Islet of Langerhans (tissue), 1 donor: ENCODE measurements at regions not wholly inside any gene's neighbourhood (a gene's known extent, or its start where the extent isn't known, plus 50 kb on each side); places are given as distances from the start of the nearest gene placed in this dataset.
"Not testable (repeated sequence)": the region's sequence is repeated elsewhere in the genome, so short reads cannot be mapped to it uniquely, and the experiment has no call there.

ENCODE experiments used
- FAIRE-seq: peaks from one replicate; lab custom pipeline; 2011; peaks lifted over from hg19 to GRCh38; lab: Jason Lieb, UNC

- no peak for FAIRE-seq
Measured at GRCh38 chr15:79492065-79492464, 59.9 kb downstream of the MINAR1 start.

GRCh38 chr15:79494384-79494909 is 62.3 kb downstream of the MINAR1 start:
- FAIRE-seq = no peak

DNA sequence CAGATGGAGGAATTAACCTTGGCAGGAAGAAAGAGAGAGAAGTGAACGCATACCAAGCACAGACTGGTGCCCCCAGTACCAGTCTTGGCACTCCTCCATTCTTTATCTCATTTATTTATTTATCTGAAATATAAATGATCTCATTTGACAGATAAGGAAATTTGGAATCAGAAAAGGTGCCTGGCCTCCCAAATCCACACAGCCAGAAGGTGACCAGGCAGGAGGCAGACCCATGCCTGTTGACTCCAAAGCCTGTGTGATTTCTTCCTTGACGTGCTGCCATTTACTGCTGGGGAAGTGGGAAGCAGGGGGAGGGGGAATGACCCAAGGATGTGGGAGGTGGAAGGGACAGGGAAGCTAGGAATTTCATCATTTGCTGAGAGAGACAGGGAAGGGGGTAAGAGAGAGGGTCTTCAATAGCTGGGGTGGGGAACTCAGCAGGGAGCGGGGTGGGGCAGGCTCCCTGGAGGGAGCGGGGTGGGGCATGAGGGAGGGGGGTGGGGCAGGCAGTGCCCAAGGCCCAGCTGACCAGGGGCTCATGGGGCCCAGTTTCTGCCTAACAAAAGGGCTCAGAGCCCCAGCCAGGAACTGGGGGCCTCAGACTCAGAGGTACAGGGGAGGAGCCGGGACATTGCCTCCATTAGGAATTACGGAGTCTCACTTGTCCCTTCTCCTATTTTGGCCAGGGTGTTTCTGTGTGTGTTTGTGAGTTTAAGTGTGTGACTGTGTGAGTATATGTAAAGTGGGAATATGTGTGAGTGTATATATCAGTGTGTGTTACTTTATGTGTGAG is 63.0 kb downstream of the MINAR1 start:
- no peak for FAIRE-seq

- no peak for FAIRE-seq
Measured at GRCh38 chr15:79495775-79496174, 63.6 kb downstream of the MINAR1 start.

DNA sequence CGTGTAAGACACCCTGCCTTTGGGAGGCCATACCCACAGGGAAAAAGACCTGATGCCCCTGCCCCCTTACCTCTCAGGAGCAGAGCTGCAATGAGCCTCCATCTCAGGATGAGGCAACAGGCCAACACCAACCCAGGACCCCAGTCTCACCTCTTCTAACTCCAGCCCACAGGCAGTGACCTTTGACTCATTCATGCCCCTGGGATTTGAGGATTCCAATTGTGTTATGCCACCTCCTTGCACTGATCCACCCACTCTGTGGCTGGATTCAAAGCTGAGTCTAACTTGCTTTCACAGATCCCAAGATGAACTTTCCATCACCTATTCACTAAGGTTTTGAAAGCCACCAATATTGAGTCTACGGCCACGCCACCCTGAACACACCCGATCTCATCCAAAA is 64.7 kb downstream of the MINAR1 start:
- FAIRE-seq = no peak

GRCh38 chr15:79501086-79501485 is 69.0 kb downstream of the MINAR1 start:
- FAIRE-seq = no peak

DNA sequence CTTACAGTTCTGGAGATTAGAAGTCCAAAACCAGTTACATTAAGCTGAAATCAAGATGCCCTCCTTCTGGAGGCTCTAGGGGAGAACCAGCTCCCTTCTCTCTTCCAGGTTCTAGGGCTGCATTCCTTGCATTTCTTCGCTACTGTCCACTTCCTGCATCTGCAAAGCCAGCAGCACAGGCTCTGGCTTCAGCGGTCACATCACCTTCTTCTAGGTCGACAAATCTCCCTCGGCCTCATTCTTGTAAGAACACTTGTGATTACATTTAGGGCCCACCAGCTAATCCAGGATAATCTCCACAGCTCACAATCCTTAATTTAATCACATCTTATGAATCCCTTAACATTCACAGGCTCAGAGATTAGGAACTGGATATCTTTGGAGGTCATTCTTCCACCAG is 73.8 kb downstream of the MINAR1 start:
- no peak for FAIRE-seq

DNA sequence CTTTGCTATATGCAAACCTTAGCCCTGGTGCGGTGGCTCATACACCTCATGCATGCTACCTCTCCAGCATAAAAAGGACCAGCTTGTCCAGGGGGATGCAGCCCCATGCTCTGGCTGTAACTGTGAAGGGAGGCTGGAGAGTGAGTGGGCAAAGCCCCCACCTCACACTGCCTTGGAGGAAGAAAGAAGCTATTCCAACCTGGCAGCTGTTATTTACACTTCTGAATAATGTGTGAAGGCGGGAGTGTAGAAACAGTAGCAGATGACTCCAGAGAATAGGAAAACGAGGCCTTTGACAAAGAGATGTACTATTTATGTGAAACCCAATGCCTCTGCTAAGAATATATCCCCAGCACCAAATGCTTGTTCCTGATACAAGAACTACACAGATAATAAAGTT is 80.7 kb downstream of the MINAR1 start:
- not testable (repeated sequence) for FAIRE-seq

- no peak for FAIRE-seq
Measured at GRCh38 chr15:79513417-79513816, 81.3 kb downstream of the MINAR1 start.

- no peak for FAIRE-seq
Measured at GRCh38 chr15:79513940-79514339, 81.8 kb downstream of the MINAR1 start.

- FAIRE-seq = no peak
Measured at GRCh38 chr15:79515300-79516027, 83.3 kb downstream of the MINAR1 start.

DNA sequence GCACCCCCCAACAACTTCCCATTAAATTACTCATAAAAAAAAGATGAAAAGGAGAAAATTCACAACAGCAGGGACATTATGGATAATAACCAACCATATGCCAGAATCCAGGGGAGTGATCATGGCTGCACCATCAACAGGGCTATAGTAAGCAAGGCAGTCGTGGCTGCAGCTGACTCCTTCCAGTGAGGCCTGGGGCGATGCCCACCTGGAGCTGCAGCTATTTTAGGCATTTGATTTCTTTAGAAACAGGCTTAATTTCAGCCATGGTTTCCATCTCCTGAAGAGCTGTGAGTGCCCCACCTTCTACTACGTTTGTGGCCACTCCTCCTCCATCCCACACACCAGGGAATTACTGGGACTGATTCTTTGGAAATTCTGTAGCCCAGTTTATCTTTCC is 84.0 kb downstream of the MINAR1 start:
- no peak for FAIRE-seq

DNA sequence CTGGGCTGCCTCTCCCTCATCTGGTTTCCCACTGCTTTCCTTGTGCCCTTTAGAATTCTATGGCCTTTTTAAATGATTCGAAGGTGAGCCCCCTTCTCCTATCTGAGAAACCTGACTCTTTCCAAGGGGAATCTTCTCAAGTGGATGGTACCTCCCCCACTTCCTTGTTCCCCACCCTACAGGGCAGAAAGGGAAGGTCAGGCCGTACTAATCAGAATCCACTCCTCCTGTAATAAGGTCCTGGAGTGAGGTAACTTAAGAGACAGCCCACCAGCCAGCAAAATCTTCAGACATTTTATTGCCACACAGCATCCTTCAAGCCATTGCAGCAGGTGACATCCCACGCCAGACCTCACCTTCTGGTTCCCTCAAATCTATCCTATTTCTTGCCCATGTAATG is 84.5 kb downstream of the MINAR1 start:
- FAIRE-seq = no peak

GRCh38 chr15:79519628-79520027 is 87.5 kb downstream of the MINAR1 start:
- FAIRE-seq = no peak

DNA sequence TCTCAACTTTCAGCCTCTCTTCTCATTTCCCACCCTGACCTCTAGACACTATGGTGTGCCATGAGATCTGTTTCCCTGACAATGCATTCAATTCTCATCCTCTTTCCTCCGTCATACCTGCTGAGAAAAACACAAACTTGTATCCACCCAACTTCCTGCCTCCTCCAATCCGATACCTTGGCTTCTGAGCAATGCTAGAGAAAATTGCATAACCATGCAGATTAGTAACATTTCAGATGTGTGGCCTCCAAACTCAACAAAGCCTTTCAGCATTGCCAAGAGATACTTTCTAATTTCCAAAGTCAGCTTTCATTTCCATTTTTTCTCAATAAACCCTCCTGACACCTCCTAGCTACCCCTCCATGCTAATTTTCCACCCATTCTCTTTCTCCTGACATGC is 88.5 kb downstream of the MINAR1 start:
- FAIRE-seq = no peak

DNA sequence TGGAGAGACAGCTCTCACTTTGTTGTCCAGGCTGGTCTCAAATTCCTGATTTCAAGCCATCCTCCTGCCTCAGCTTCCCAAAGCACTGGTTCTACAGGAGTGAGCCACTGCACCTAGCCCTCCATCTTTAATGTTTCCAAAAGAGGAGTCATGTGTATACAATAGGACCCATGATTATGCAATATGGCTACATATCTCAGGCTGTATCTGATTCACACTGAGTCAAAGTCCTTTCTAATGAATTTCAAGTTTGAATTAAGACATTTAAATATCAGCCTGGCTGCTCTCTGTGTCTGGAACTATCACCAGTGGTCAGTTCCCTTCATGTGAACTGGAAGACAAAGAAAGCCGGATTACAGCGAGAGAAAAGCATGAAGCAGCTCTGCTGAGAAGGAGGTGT is 90.5 kb downstream of the MINAR1 start:
- no peak for FAIRE-seq

GRCh38 chr15:79523266-79523665 is 91.1 kb downstream of the MINAR1 start:
- no peak for FAIRE-seq

DNA sequence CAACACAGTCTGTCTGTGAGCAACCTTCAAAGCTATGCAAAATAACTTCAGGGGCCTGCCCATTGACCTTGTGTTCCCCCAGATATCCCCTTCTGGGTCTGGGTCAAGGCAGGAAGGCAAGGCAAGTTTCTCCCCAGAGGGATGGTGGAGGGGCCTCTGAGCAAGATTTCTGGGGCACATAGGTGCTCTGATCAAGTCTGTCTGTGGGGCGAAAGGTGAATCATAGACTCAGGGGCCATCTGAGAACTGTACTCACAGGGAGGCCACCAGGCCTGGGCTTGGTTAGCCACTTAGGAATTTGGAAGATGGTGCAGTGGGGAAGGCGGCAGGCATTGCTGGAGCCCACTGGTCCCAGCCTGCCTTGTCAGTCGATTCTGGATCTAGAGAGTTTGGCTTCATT is 92.4 kb downstream of the MINAR1 start:
- FAIRE-seq = no peak

DNA sequence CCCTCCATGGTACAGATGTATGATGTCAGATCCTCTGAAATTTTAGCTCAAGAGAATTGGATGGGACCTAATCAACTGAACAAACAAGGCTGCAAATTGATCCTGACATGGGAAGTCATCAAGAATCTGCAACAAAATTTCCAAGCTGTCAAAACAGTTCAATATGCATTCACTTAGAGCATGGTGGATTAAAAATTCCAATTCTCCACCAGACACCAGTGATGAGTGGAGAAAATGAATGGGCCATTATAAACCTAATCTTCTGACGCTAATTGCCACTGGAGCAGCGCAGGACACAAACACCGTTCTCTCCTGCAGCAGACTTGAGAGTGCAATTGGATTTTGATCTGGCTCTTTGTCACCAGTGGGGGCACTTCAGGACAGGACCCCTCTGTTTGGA is 94.2 kb downstream of the MINAR1 start:
- FAIRE-seq = no peak

DNA sequence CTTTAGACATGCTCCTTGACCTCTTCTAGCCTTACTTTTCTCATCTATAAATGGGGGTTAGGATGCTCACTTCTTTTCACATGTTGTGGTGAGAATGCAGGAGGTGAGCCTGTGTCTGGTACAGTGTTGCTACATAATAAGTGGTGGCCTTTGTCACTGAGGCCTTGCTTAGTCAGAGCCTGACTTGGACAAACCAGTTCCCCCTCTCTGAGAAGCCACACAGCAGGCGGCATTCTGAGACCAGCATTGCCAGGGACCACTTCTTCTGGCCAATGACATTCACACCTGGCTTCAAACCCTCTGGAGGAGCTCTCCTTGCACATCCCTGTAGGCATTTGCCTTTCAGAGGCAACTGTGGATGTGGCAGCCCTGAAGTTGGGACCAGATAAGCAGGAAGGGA is 95.7 kb downstream of the MINAR1 start:
- FAIRE-seq = no peak

DNA sequence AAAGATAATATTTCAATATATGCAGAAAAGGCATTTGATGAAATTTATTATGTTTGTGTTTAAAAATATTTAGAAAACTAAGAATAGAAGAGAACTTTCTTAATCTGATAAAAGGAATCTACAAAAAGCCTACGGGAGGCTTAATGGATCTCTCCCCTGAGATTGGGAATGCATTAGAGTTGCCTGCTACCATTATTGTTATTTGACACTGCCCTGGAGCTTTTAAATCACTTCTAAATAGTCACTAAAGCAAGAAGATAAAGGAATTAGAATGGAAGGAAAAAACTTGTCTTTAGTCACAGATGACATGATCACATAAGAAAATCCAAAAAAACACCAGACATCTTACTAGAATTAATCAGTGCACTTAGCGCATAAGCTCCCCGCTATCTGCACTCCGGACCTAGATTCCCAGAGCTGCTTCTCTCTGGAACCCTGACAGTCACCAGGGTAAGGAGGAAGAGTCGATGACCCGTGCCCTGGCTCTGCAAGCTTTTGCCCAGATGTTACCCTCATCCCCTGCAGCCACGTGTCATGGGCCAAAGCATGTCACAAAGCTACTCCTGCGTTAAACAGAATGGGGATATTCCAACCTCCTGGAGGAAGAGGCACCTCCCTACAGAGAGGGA is 97.1 kb downstream of the MINAR1 start:
- no peak for FAIRE-seq

- no peak for FAIRE-seq
Measured at GRCh38 chr15:79535536-79535935, 103.4 kb downstream of the MINAR1 start.

GRCh38 chr15:79538527-79538926 is 106.4 kb downstream of the MINAR1 start:
- FAIRE-seq = no peak
